Stimulated activated CD8-positive, alpha-beta memory T cell treated with anti-CD3 and anti-CD28 coated beads, Interleukin-12 subunit alpha, Interleukin-12 subunit beta, amount 100 ng/mL, for 4 hours (primary cell): ENCODE measurements at regions not wholly inside any gene's neighbourhood (a gene's known extent, or its start where the extent isn't known, plus 50 kb on each side); places are given as distances from the start of the nearest gene placed in this dataset.

Experiments used
- DNase-seq: peaks from one replicate; pipeline ENCODE4 v3.0.0-alpha.2; 2020; ENCODE audit warnings: low read depth

DNA sequence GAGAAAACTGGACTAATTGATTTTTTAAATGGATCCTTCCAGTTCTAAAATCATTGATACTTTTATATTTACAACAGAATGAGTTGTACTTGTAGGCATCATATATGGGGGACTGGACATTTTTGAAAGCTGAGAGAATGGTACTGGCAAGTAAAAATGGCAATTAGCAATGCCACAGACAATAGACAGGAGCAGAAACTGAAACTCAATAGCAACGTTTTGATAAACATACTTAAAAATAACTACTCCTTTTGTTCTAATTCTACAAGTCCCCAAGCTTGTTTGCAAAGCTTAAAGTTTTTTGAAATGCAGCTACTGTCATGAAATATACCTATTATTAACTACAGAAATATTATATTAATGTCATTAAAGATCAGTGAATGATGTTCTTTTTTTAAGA, 52.8 kb upstream of the FBXL7 start:
- DNase-seq: no peak

- no peak for DNase-seq
Measured at GRCh38 chr5:15446552-15446951, 53.4 kb upstream of the FBXL7 start.

DNA sequence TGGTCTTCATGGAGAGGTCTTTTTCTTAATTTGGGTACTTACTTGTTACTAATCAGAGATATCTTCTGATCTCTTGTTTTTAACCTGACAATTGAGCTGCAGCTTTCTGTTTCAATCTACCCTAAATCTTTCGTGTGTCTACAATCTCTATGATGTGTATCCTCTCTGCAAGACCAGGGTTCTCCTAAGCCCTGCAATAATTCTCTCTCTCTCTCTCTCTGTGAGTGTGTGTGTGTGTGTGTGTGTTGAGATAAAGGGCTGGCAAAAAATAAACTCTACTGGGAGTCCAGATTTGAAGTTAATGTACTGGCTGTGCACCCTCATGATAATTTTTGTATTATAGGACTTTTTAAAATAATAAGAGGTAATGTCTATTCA, 57.8 kb upstream of the FBXL7 start:
- no peak for DNase-seq

DNA sequence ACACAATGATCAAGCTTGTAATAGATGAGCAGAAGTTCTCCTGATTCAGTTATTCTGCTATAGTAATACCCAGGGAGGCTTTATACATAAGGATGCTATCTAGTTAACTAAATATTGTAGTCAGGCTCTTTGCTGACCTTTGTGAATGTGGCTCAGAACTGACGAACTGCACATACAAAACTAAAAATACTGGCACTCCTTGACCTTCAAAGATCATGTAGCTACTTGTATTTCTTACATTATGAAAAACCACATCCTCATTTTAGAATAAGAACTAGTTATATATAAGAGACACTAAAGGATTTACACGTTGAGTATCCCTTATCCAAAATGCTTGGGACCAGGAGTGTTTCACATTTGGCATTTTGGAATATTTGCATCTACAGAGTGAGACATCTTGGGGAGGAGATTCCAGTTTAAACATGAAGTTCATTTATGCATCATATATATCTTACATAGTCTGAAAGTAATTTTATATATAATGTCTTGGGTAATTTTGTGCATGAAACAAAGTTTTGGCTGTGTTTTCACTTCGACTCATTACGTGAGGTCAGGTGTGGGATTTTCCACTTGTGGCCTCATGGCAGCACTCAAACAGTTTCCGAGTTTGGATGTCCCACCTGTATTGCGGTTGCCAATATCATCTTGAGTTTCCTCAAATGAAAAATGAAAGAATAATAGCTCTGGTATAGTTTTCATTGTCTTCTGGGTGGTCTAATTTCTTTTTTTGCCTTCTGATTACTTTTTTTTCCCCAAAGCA, 58.4 kb upstream of the FBXL7 start:
- DNase-seq: no peak

DNA sequence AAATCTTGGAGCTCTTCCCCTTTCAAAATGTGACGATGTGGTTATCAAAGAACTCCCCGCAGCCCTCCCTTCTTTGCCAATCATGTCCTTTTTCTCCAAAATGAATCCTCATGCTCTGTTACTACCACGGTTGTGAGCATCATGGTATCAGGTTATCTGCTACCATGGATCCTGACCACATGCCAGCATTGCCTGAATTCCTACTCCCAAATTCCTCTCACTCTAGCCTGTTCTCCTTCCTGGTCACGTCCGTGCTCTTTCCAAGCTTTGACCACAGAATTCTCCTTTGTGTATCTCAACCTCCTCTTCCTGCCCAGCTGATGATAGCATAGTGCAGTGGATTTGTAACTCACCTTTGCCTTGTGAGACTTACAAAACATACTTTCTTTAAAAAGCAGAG, 59.5 kb upstream of the FBXL7 start:
- DNase-seq: no peak

DNA sequence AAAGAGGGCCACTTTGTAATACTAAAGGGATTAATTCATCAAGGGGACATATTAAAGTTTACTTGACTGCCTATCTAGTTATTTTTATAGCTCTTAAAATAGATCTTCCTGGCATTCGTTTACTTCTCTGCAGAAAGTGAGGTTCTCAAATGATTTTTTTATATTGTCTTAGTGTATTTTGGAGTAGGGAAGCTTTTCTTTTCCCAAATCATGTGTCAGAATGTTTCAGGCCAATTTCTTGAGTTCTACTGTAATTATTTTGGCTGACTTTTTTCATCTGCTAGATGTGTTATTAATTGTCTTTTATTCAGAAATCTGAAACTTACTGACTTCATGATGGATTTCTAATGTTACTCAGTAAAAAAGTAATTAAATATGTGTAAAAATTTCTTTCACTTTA, 60.2 kb upstream of the FBXL7 start:
- DNase-seq: no peak

DNA sequence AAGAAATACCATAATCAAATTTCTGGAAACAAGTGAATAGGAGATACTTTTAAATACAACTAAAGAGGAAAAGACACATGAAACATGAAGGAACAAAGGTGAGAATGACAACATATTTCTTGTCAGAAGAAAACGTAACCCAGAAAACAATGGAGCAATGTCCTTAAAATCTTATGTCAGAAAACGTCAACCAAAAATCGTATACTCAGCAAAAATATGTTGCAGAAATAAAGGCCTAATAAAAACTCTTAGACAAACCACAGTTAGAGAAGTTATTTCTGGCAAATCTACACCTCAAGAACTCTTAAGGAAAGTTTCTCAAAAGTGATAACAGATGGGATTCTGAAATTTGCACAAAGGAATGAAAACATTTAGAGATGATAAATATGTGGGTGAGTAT, 66.3 kb upstream of the FBXL7 start:
- DNase-seq: no peak

- DNase-seq: no peak
Measured at GRCh38 chr5:15431923-15432322, 68.1 kb upstream of the FBXL7 start.

GRCh38 chr5:15425766-15426165, 74.2 kb upstream of the FBXL7 start:
- no peak for DNase-seq

GRCh38 chr5:15424769-15425168, 75.2 kb upstream of the FBXL7 start:
- DNase-seq: no peak

GRCh38 chr5:15421921-15422412, 78.0 kb upstream of the FBXL7 start:
- DNase-seq: no peak

- DNase-seq: no peak
Measured at GRCh38 chr5:15421381-15421780, 78.6 kb upstream of the FBXL7 start.

DNA sequence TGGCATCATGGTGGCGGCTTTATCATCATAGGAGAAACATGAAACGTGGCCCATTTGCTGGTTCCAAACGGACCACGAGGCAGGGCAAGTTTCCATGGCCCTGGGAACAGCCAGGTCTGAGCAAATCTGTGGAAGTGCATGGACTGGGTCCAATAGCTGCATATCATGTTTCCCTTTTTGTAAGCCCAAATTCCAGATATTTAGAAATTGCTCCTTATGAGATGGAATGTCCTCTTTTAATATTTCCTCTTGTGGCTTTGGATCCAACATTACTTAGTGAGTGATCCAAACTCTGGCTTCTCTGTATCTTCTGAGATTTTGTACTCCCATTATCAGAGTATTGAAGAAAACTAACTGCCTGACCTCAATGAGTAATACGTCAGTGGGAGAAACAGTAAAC, 79.8 kb upstream of the FBXL7 start:
- DNase-seq: no peak

DNA sequence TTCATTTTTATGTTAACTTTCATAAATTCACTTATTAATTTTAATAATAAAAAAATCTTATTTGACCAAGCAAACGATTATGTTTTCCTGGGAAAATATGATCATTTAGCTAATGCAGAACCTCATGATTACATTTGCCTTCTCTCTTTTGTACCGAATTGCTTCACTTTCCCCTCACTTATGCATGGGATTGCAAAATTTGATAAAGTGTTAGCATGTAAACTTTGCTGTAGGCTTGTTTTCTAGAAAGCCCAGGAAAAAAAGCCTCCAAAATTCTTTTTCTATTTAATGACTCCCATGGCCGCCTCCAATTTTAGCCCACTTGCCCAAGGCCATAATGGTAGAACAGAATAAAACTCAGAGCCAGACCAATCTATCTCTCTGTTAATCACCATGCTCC, 82.8 kb upstream of the FBXL7 start:
- DNase-seq: no peak

GRCh38 chr5:15406478-15406877, 93.5 kb upstream of the FBXL7 start:
- no peak for DNase-seq

DNA sequence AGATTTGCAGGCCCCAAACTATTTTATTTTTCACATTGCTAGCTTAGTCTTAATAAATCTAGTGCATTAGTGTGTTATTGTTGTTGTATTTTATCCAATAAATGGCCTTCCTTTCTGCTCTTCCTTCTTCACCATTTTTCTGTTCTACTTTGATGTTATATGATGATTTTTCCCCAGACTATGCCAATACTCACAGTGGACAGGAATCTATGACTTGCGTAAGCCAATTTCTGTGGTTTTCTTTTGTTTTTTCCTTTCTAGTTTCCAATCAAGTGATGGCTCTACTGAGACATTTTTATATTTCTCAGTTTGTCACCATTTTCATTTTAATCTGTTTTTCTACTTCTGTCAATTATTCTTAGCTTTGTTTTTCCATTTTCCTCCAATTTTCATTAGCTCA, 106.8 kb upstream of the FBXL7 start:
- DNase-seq: no peak

GRCh38 chr5:15391704-15392397, 108.1 kb upstream of the FBXL7 start:
- no peak for DNase-seq

DNA sequence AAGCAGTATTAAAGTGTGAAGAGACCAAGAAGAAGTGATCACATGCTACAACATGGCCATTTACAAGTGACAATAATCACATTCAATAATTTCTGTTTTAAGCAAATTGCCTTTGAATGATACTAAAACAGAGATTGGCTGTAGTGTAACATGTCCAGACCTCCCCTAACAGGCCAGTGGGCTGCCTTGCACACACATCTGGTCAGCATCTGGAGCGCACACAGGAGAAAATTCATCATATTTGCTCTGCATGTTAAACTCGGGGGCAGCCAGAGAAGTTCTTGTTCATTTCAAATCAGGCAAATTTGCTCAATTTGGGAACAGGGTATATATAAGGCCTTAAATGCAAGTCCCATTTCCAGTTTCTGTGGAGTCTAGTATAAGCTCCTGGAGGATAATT, 111.1 kb upstream of the FBXL7 start:
- DNase-seq: no peak

DNA sequence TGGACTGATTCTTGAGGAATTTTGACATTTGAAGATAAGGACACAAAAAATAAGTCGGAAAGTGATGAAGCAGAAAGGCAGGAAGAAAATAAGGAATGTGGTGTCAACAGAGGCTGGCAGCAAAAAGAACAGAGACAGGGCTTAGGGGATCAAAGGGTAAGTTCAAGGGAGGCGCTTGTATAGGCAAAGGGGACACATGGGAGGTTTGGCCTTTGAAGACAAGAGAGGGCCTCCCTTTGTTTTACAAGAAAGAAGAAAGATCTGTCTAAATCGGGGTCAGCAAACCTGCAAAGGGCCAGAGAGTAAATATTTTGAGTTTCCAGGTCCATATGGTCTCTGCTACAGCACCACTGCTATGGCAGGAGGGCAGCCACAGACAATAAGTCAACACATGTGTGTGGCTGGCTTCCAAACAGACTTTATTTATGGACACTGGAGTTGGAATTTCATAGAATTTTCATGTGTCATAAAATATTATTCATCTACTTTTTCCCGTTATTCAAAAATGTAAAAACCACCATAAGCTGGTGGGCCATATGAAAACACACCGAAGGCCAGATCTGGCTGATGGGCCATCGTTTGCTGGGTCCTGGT, 112.0 kb upstream of the FBXL7 start:
- no peak for DNase-seq

DNA sequence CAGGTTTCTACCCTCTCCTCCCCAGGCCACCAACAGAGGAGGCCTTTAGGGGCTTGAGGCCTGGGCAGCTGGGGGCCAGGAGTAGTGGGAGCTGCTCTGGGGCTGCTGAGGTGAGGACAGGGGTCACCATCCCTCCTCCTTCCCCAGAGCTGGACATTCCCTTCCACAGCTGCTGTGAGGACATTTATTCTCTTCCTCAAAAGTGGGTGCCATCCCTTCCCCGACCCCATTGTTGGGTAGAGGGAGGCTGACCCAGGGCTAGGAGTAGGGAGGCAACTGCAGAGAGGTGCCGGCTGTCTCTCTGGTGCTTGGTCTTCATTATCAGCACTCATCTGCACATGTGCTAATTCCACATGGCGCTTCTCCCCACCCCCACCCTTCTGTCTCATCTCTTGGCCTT, 113.9 kb upstream of the FBXL7 start:
- no peak for DNase-seq

DNA sequence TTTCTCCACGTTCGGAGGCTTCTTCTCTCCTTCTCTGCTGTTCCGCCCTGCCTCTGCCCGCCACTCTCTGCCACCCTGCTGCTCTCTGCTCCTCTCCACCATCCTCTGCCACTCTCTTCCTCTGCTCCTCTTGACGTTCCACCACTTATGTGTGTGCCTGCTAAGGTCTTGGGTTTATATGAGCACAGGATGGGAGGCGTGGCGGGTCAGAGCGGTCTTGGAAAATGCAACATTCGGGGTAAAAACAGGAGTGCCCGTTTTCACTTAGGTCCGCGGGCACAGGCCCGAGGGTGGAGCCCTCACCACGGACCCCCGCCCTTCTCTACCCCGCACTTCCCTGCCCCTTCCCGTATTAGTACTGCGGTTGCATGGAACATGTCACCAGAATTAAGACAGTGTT, 114.4 kb upstream of the FBXL7 start:
- no peak for DNase-seq

GRCh38 chr5:15385037-15385436, 114.9 kb upstream of the FBXL7 start:
- DNase-seq: no peak

DNA sequence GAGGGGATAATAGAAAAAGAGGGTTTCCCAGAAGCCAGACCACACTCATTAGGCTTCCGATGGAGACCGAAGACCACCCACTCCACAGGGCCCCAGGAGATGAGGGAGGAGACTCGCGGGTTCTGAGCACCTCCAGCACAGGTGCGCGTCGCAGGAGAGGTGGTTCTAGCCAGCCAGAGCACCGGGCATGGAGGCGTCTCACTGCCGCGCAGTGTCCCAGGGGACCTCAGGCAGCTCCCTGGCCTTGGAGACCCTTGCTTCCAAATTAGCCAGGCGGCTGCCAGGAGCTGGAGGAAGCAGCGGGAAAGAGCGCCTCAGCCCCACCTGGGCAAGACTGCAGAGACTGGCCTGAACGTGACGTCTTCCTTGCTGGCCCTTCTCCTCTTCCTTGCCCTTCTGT, 115.4 kb upstream of the FBXL7 start:
- no peak for DNase-seq
